Nephron progenitor cell (in vitro differentiated cells): ENCODE measurements at regions not wholly inside any gene's neighbourhood (a gene's known extent, or its start where the extent isn't known, plus 50 kb on each side); places are given as distances from the start of the nearest gene placed in this dataset.

Experiments
- DNase-seq: peaks from one replicate; pipeline ENCODE4 v3.0.0; 2021
- H3K27ac Mint-ChIP-seq: 2 replicates; pipeline ENCODE4 v1.8.0; 2021; ENCODE audit warnings: mild to moderate bottlenecking, moderate library complexity, mixed read lengths
- H3K27me3 Mint-ChIP-seq: 2 replicates; pipeline ENCODE4 v1.8.0; 2021; ENCODE audit warnings: mild to moderate bottlenecking, low read depth, mixed read lengths; ENCODE audit not compliant: poor library complexity
- H3K36me3 Mint-ChIP-seq: 2 replicates; pipeline ENCODE4 v1.8.0; 2021; ENCODE audit warnings: low read depth, mixed read lengths
- H3K4me1 Mint-ChIP-seq: 2 replicates; pipeline ENCODE4 v1.8.0; 2021; ENCODE audit warnings: mixed read lengths
- H3K4me3 Mint-ChIP-seq: 2 replicates; pipeline ENCODE4 v1.8.0; 2021; ENCODE audit warnings: mild to moderate bottlenecking, moderate library complexity, mixed read lengths
- H3K9me3 Mint-ChIP-seq: 2 replicates; pipeline ENCODE4 v1.8.0; 2021; ENCODE audit warnings: mild to moderate bottlenecking, moderate library complexity, mixed read lengths
- TF ChIP-seq, protein P1 (sequence below): fragments of 200-600 bp; sonication (generic); IDR thresholded peaks from 2 replicates; pipeline ENCODE4 v1.5.0; 2021; ENCODE audit warnings: antibody characterized with exemption

DNA sequence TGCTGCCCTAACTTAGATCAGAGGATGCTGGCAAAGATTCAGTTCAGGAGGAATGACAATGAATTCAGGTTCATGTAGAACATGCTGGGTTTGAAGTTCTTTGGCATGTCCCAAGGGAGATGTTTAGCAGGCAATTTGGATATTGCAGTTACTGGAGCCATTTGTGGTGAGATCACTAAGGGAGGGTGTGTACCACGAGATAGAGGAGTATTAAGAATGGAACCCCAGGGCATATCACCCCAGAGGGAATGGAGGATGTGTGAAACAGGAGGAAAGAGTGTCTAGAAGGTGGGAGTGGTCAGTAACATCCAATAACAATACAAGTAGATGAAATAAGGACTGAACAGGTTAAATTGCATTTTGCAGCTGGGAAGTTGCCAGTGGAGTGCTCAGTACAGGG is 87.1 kb downstream of the CCR1 start:
- Mint-ChIP-seq H3K4me1 (no peaks in the 10 kb centered on the region), H3K27me3 (peaks cover 13% of the 10 kb centered on the region), H3K36me3 (no peaks in the 10 kb centered on the region), H3K4me3 (no peak overlapping the region), H3K27ac (no peak overlapping the region), H3K9me3 (peaks cover 3% of the 10 kb centered on the region)
- TF ChIP-seq, protein P1, sequence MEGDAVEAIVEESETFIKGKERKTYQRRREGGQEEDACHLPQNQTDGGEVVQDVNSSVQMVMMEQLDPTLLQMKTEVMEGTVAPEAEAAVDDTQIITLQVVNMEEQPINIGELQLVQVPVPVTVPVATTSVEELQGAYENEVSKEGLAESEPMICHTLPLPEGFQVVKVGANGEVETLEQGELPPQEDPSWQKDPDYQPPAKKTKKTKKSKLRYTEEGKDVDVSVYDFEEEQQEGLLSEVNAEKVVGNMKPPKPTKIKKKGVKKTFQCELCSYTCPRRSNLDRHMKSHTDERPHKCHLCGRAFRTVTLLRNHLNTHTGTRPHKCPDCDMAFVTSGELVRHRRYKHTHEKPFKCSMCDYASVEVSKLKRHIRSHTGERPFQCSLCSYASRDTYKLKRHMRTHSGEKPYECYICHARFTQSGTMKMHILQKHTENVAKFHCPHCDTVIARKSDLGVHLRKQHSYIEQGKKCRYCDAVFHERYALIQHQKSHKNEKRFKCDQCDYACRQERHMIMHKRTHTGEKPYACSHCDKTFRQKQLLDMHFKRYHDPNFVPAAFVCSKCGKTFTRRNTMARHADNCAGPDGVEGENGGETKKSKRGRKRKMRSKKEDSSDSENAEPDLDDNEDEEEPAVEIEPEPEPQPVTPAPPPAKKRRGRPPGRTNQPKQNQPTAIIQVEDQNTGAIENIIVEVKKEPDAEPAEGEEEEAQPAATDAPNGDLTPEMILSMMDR, result no peak
- no peak for DNase-seq

DNA sequence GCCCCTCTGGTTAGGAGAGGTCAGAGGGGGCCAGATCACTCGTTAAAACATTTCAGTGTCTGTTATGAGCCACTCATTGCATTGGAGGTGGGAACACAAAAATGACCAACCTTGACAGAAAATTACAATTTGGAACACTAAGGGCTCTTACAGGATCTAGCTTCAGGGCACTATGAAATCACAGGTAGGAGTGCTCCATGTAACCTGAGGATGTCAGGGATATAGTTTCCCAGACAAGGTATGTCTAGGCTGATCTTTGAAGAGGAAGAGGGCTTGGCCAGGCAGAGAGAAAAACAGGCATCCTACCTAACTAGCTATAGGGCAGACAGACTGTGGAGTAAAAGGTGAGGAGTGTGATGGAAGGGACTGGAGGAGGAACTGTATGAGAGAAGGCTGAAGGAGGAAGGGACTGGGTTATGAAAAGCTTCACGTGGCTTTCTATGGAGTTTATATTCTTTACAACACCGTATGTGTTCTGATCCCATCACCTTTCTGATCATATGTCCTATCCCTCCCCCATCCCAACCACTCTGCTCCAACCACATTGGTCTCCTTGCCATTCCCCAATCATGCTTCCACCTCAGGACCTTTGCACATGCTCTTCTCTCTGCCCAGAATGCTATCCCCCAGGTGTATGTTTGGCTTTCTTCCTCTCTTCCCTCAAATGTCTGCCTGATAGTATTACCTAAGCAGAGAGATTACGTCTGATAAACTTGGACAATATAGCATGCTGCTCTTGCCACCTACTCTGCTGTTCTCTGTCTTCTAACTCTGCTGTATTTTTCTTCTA is 88.2 kb downstream of the CCR1 start:
- H3K27me3 Mint-ChIP-seq, result peaks cover 13% of the 10 kb centered on the region
- TF ChIP-seq, protein P1, result no peak
- DNase-seq, result no peak
- no peak overlapping the region for H3K4me3 Mint-ChIP-seq
- H3K27ac Mint-ChIP-seq, result no peak overlapping the region
- H3K36me3 Mint-ChIP-seq, result no peaks in the 10 kb centered on the region
- H3K9me3 Mint-ChIP-seq, result peaks cover 3% of the 10 kb centered on the region
- no peaks in the 10 kb centered on the region for H3K4me1 Mint-ChIP-seq

DNA sequence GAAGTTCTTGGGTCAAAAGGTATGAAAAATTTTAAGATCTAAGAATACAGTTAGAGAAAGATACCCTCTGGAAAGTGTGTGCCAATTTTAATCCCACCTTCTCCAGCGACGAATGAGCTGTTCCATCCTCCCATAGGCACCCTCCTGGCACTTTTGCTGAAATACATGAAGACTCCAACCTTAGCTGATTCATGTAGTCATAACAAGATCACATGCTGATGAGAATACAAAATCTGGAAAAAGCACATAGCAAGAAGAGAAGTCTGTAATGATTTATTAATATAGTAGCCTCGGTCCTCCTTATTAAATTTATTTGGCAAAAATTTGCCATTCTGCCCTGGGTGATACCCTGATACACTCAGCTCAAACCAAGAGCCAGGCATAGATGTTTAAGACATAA is 88.9 kb downstream of the CCR1 start:
- H3K27ac Mint-ChIP-seq, result no peak overlapping the region
- H3K27me3 Mint-ChIP-seq, result peaks cover 13% of the 10 kb centered on the region
- H3K4me3 Mint-ChIP-seq, result no peak overlapping the region
- H3K36me3 Mint-ChIP-seq, result no peaks in the 10 kb centered on the region
- no peaks in the 10 kb centered on the region for H3K4me1 Mint-ChIP-seq
- TF ChIP-seq, protein P1, result no peak
- no peak for DNase-seq
- H3K9me3 Mint-ChIP-seq, result peaks cover 3% of the 10 kb centered on the region

DNA sequence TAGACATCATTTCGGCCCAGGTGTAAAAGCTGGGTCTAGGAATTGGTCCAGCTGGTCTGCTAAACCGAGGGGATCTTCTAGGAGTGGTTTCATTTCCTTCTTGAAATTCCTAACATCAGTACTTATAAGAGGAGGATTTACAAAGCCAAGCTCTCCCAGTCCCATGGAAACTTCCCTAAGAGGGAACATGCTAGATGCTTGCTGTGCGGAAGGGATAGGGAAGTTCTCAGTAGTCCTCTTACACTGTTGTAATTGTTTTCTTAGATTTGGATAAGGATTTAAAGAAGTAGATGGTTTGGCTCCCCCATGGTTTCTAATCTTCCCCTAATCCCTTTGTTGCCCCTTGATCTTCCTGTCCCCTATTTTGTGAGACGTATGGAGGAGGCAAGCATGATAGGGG is 89.7 kb upstream of the XCR1 start:
- H3K36me3 Mint-ChIP-seq, result no peaks in the 10 kb centered on the region
- H3K4me1 Mint-ChIP-seq, result no peaks in the 10 kb centered on the region
- H3K4me3 Mint-ChIP-seq, result no peak overlapping the region
- no peak overlapping the region for H3K27ac Mint-ChIP-seq
- DNase-seq, result no peak
- TF ChIP-seq, protein P1, result no peak
- peaks cover 6% of the 10 kb centered on the region for H3K9me3 Mint-ChIP-seq
- H3K27me3 Mint-ChIP-seq, result peaks cover 9% of the 10 kb centered on the region

DNA sequence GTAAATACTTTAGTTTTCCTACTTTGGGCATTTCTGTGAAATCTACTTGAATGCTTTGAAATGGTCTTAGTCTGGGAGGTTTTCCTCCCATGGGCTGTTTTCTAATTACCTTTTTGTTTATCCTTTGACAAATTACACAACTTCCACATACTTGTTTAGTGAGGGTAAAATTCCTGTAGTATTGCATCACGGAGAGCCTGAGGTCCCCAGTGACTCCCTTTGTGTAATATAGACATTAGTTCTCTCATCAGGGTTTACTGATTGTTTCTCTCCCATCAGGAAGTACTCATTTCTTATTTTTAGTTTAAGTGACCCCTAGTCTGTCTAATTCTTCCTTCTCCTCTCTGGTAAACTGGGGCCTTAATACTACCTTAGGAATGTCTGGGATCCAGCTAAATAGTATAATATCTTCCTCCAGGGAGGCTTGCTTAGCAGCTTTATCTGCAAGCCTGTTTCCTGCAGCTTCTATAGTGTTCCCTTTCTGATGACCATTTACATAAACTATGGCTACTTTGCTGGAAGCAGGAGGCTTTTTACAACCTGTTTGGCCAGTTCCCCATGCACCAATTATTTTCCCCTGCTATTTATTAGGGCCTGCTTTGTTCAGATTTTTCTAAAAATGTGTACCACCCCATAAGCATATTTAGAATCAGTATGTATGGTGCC is 87.2 kb upstream of the XCR1 start:
- Mint-ChIP-seq H3K4me3 (no peak overlapping the region), H3K9me3 (peaks cover 3% of the 10 kb centered on the region), H3K27me3 (peaks cover 2% of the 10 kb centered on the region), H3K36me3 (no peaks in the 10 kb centered on the region), H3K27ac (peak overlapping the region; percentile 33), H3K4me1 (peaks cover 5% of the 10 kb centered on the region)
- TF ChIP-seq, protein P1, result no peak
- DNase-seq, result no peak

DNA sequence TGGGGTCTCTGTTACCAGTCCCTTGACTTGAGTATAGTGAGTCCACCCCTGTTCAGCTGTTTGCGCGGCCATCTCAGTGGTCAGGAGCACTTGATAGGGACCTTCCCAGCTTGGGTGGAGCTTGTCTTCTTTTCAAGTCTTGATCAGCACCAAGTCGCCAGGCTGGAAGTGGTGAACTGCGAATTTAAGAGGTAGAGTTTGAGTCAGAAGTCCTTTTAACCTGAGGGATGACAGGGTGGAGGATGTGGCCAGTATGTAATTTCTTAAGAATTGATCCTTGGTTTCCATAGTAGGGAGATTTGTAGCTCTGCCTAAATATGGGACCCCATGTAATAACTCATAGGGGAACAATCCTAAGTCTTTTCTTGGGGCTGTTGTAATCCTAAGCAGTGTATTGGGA is 86.3 kb upstream of the XCR1 start:
- peaks cover 3% of the 10 kb centered on the region for H3K9me3 Mint-ChIP-seq
- no peak overlapping the region for H3K4me3 Mint-ChIP-seq
- no peaks in the 10 kb centered on the region for H3K27me3 Mint-ChIP-seq
- no peak for DNase-seq
- TF ChIP-seq, protein P1, result no peak
- no peaks in the 10 kb centered on the region for H3K36me3 Mint-ChIP-seq
- peaks cover 5% of the 10 kb centered on the region for H3K4me1 Mint-ChIP-seq
- no peak overlapping the region for H3K27ac Mint-ChIP-seq
